GM20000 (cell line): ENCODE measurements at regions not wholly inside any gene's neighbourhood (a gene's known extent, or its start where the extent isn't known, plus 50 kb on each side); places are given as distances from the start of the nearest gene placed in this dataset.

Experiments used
- DNase-seq: peaks from one replicate; pipeline ENCODE4 v3.0.0; 2012; ENCODE audit warnings: low spot score
- CTCF ChIP-seq: IDR thresholded peaks from 2 replicates; pipeline ENCODE4 v1.5.1; 2012; ENCODE audit warnings: mild to moderate bottlenecking, control low read depth; ENCODE audit errors: extremely low read depth, missing control alignments

- TF ChIP-seq CTCF = no peak
- no peak for DNase-seq
These were observed 238.3 kb downstream of the GADD45G start for GRCh38 chr9:89843074-89843473.

DNA sequence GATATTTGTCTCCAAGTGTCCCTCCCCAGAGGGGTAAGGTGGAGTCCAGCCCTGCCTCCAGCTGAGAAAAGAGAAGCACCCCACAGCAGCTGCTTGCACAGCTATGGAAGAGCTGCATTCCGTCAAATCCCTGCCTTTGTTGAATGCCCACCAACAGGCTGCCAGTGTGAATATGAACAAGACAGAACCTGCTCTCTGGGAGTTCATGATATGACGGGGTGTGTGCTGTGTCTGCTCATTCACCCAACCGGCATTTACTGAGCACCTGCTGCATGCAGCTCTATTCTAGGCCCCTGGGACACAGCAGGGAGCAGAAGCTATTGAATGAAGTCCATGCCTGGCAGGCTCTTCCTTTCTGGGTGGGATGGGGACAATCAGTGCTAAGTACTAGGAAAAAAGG is 238.8 kb downstream of the GADD45G start:
- no peak for DNase-seq
- TF ChIP-seq CTCF = no peak

GRCh38 chr9:89844075-89844474 is 239.3 kb downstream of the GADD45G start:
- no peak for DNase-seq

DNA sequence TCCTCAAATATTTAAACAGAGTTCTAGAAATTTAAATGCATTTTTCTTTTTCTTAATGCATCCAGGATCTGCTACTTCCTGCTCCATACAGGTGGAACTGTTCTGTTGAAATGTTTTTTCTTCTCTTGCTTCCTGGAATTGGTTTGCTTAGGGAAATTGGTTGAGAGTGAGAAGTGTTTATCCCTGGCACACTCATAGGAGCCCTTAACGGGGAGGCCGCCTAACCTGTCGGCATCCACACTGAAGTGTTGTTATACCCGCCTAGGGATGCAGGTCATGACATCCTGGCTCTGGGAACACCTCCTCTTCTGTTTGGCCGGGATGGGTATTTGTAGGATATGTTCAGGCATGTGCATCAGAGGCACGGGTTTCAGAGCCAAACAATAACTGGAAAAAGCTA is 239.7 kb downstream of the GADD45G start:
- no peak for DNase-seq
- no peak for TF ChIP-seq CTCF

More at GRCh38 chr9:89844075-89844474, 239.3 kb downstream of the GADD45G start:
- no peak for TF ChIP-seq CTCF

DNA sequence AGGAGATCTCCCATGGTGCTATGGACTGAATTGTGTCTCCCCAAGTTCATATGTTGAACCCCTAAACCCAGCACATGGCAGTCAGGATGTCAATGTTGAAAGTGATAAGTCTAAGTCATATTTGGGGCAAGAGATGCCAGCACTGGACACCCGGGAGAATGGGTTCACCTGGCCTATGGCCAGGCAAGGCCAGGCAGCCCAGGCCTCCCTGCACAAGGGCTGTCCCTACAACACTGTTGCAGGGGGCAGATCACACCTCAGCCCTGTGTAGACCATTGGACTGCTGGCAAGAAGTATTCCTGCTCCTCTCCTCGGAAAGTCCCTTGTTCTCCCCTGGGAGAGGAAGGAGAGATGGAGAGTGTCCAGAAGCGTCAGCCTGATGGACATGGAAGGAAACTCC is 240.5 kb downstream of the GADD45G start:
- TF ChIP-seq CTCF = no peak
- no peak for DNase-seq

GRCh38 chr9:89845862-89846261 is 241.1 kb downstream of the GADD45G start:
- no peak for TF ChIP-seq CTCF
- DNase-seq = no peak

- no peak for TF ChIP-seq CTCF
- DNase-seq = no peak
These were observed 243.5 kb downstream of the GADD45G start for GRCh38 chr9:89848060-89849040.
